ENCODE measurements at regions not wholly inside any gene's neighbourhood (a gene's known extent, or its start where the extent isn't known, plus 50 kb on each side); places are given as distances from the start of the nearest gene placed in this dataset.

DNA sequence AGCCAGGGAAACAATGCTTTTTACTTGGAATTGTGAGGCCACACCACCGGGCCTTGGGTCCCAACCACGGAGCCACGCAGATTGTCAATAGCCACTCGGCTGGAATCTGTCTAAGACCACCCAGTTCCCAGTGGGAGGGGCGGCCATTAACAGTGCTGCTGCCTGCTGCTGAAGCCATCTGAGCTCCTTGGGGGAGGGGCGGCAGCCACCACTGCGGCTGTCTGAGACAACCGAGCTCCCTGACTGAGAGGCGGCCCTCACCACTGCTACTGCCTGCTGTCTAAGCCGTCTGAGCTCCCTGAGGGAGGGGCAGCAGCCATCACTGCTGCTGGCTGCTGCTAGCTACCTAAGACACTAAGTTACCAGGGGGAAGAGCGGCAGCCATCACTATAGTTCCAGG lies 64.3 kb downstream of the DMRTA2 start:
- no peak for DNase-seq
- intact Hi-C loops (cut with DNase I; ENCODE audit: low total_unique reads): no loop called here
- H3K9me3 ChIP-seq: no peaks in the 10 kb centered on the region
- H3K27me3 ChIP-seq: no peaks in the 10 kb centered on the region
- H3K4me1 ChIP-seq: no peaks in the 10 kb centered on the region
- no peaks in the 10 kb centered on the region for H3K36me3 ChIP-seq
- TF ChIP-seq, protein P1, sequence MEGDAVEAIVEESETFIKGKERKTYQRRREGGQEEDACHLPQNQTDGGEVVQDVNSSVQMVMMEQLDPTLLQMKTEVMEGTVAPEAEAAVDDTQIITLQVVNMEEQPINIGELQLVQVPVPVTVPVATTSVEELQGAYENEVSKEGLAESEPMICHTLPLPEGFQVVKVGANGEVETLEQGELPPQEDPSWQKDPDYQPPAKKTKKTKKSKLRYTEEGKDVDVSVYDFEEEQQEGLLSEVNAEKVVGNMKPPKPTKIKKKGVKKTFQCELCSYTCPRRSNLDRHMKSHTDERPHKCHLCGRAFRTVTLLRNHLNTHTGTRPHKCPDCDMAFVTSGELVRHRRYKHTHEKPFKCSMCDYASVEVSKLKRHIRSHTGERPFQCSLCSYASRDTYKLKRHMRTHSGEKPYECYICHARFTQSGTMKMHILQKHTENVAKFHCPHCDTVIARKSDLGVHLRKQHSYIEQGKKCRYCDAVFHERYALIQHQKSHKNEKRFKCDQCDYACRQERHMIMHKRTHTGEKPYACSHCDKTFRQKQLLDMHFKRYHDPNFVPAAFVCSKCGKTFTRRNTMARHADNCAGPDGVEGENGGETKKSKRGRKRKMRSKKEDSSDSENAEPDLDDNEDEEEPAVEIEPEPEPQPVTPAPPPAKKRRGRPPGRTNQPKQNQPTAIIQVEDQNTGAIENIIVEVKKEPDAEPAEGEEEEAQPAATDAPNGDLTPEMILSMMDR (IDR thresholded peaks at IDR 0.05): no peak
- TF ChIP-seq POLR2A (IDR thresholded peaks at IDR 0.05): no peak
- H3K27ac ChIP-seq: no peak overlapping the region
- no peak overlapping the region for H3K4me3 ChIP-seq

DNA sequence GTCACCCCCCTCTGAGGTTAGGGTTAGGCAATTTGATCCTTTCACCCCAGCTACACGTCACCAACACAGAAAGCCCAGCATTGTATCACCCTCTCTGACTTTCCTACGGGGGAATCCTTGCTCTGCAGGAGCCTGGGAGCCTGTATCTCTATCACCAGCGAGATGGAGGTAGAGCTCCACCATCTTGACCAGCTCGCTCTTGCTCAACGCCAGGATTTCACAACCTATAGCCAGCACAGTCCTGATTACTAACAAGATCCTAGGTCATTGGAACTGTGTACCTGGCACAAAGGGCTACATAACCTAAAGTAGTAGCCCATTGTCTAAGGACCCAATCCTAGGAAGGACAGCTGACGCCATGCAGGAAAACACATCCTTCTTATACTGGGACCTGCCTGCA lies 66.1 kb downstream of the DMRTA2 start:
- Histone ChIP-seq H3K36me3 (no peaks in the 10 kb centered on the region), H3K9me3 (no peaks in the 10 kb centered on the region), H3K4me3 (no peak overlapping the region), H3K4me1 (no peaks in the 10 kb centered on the region), H3K27me3 (no peaks in the 10 kb centered on the region), H3K27ac (no peak overlapping the region)
- intact Hi-C loops (cut with DNase I; ENCODE audit: low total_unique reads): no loop called here
- TF ChIP-seq POLR2A (IDR thresholded peaks at IDR 0.05): no peak
- TF ChIP-seq, protein P1 (IDR thresholded peaks at IDR 0.05): no peak
- DNase-seq: no peak

DNA sequence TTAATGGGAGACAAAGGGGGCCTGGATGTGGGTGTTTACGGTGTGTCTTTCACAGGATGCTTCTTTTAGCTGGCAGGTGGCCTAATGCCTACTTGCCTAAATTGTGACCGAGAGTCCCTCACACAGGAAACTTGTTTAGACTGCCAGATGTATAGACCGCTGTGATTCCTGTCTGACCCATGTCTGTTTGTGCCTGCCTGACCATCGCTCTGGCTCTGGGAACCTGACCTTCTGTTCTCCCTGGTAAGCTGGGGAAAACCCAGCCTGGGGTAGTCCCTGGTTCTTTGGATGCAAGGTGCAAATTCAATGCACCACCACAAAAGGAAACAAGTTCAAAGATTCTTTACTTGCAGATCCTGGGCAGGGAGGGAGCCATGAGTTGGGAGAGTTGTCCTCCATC lies 68.4 kb downstream of the DMRTA2 start:
- Histone ChIP-seq H3K27ac (no peak overlapping the region), H3K9me3 (no peaks in the 10 kb centered on the region), H3K4me3 (no peak overlapping the region), H3K36me3 (no peaks in the 10 kb centered on the region), H3K4me1 (no peaks in the 10 kb centered on the region), H3K27me3 (no peaks in the 10 kb centered on the region)
- TF ChIP-seq, protein P1 (IDR thresholded peaks at IDR 0.05): no peak
- TF ChIP-seq POLR2A (IDR thresholded peaks at IDR 0.05): no peak
- no peak for DNase-seq
- intact Hi-C loops (cut with DNase I; ENCODE audit: low total_unique reads): no loop called here

DNA sequence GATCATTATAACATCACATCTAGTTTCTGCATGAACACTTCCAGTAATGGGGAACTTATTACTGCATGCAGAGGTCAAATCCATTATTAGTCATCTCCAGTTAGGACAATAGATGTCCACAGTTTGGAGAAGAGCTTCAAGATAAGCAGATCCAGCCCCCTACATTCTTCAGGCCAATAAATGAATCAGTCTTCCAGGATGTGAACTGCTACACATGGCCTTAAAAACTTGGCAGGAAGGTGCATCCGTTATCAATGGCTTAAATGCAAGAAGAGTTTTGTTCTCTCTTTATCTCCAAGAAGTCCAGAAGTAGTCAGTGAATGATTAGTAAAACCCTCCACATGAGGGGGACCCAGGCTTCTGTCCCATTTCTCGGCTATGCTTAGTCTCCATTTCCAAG lies 70.8 kb downstream of the DMRTA2 start:
- H3K36me3 ChIP-seq: no peaks in the 10 kb centered on the region
- no peaks in the 10 kb centered on the region for H3K27me3 ChIP-seq
- no peak overlapping the region for H3K4me3 ChIP-seq
- no peak for DNase-seq
- no peaks in the 10 kb centered on the region for H3K9me3 ChIP-seq
- no peaks in the 10 kb centered on the region for H3K4me1 ChIP-seq
- intact Hi-C loops (cut with DNase I; ENCODE audit: low total_unique reads): no loop called here
- TF ChIP-seq POLR2A (IDR thresholded peaks at IDR 0.05): no peak
- TF ChIP-seq, protein P1 (IDR thresholded peaks at IDR 0.05): no peak
- H3K27ac ChIP-seq: no peak overlapping the region

DNA sequence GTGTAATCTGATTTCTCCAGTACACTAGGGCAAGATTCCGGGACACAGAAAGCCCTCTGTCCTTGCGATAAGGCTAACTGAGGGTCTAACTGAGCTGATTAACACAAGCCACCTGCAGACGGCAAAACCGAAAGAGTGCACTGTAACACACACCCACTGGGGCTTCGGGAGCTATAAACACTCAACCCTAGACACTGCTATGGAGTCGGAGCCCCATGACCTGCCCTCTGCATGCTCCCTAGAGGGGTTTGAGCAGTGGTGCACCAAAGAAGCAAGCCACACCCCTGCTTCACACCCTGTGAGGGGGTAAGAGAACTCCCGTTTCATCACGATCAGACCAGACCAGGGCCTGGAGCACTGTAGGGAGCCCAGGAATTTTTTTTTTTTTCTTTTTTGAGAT lies 72.4 kb downstream of the DMRTA2 start:
- H3K27me3 ChIP-seq: no peaks in the 10 kb centered on the region
- H3K9me3 ChIP-seq: no peaks in the 10 kb centered on the region
- H3K4me3 ChIP-seq: no peak overlapping the region
- H3K36me3 ChIP-seq: no peaks in the 10 kb centered on the region
- intact Hi-C loops (cut with DNase I; ENCODE audit: low total_unique reads): no loop called here
- no peak overlapping the region for H3K27ac ChIP-seq
- no peak for DNase-seq
- no peaks in the 10 kb centered on the region for H3K4me1 ChIP-seq
- TF ChIP-seq POLR2A (IDR thresholded peaks at IDR 0.05): no peak
- TF ChIP-seq, protein P1 (IDR thresholded peaks at IDR 0.05): no peak
